ENCODE measurements at regions not wholly inside any gene's neighbourhood (a gene's known extent, or its start where the extent isn't known, plus 50 kb on each side); places are given as distances from the start of the nearest gene placed in this dataset.

DNA sequence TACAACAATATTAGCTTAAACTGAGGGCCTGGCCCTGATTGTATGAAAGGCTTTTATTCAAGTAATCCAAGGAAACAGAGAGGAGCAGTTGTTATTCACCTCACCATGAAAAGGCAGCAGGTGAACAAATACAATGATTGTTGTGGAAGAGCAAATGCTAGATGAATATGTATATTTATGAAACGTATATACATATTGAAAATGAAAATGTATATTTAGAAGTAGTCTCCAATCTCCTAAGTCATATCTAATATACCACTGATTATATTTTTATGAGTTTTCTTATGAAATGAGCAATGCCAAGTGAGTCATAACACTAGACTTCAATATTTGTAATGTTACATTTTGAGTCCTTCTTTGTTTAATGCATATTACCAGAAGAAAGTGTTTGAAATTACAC lies 116.2 kb upstream of the KCNMB2 start:
- TF ChIP-seq, protein P1, sequence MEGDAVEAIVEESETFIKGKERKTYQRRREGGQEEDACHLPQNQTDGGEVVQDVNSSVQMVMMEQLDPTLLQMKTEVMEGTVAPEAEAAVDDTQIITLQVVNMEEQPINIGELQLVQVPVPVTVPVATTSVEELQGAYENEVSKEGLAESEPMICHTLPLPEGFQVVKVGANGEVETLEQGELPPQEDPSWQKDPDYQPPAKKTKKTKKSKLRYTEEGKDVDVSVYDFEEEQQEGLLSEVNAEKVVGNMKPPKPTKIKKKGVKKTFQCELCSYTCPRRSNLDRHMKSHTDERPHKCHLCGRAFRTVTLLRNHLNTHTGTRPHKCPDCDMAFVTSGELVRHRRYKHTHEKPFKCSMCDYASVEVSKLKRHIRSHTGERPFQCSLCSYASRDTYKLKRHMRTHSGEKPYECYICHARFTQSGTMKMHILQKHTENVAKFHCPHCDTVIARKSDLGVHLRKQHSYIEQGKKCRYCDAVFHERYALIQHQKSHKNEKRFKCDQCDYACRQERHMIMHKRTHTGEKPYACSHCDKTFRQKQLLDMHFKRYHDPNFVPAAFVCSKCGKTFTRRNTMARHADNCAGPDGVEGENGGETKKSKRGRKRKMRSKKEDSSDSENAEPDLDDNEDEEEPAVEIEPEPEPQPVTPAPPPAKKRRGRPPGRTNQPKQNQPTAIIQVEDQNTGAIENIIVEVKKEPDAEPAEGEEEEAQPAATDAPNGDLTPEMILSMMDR (IDR thresholded peaks at IDR 0.05; ENCODE audit: extremely low read depth in 1 of 2, insufficient read depth in 1 of 2, low read depth in 1 of 2, low read length in 2 of 2) = no peak
- TF ChIP-seq POLR2A (IDR thresholded peaks at IDR 0.05; ENCODE audit: low read depth, low read length) = no peak
- TF ChIP-seq JUN (IDR thresholded peaks at IDR 0.05; ENCODE audit: borderline replicate concordance, insufficient read depth, insufficient read length, low read depth) = no peak
- no peak for TF ChIP-seq POLR2AphosphoS5 (IDR thresholded peaks at IDR 0.05; ENCODE audit: insufficient read depth, low read depth, low read length)
